ENCODE measurements at regions not wholly inside any gene's neighbourhood (a gene's known extent, or its start where the extent isn't known, plus 50 kb on each side); places are given as distances from the start of the nearest gene placed in this dataset.

GRCh38 chr2:134145519-134145918, 108.4 kb upstream of the MGAT5 start:
- TF ChIP-seq RAD21 (IDR thresholded peaks at IDR 0.05; ENCODE audit: low read depth), result no peak
- no peak for TF ChIP-seq EZH2 (IDR thresholded peaks at IDR 0.05)
- TF ChIP-seq, protein P1, sequence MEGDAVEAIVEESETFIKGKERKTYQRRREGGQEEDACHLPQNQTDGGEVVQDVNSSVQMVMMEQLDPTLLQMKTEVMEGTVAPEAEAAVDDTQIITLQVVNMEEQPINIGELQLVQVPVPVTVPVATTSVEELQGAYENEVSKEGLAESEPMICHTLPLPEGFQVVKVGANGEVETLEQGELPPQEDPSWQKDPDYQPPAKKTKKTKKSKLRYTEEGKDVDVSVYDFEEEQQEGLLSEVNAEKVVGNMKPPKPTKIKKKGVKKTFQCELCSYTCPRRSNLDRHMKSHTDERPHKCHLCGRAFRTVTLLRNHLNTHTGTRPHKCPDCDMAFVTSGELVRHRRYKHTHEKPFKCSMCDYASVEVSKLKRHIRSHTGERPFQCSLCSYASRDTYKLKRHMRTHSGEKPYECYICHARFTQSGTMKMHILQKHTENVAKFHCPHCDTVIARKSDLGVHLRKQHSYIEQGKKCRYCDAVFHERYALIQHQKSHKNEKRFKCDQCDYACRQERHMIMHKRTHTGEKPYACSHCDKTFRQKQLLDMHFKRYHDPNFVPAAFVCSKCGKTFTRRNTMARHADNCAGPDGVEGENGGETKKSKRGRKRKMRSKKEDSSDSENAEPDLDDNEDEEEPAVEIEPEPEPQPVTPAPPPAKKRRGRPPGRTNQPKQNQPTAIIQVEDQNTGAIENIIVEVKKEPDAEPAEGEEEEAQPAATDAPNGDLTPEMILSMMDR (IDR thresholded peaks at IDR 0.05 in 2 of 3, conservative IDR thresholded peaks at IDR 0.05 in 1 of 3; ENCODE audit: borderline replicate concordance in 1 of 3, insufficient read depth in 1 of 3, low read depth in 2 of 3, low read length in 2 of 3), result no peak
